ENCODE measurements at regions not wholly inside any gene's neighbourhood (a gene's known extent, or its start where the extent isn't known, plus 50 kb on each side); places are given as distances from the start of the nearest gene placed in this dataset.

DNA sequence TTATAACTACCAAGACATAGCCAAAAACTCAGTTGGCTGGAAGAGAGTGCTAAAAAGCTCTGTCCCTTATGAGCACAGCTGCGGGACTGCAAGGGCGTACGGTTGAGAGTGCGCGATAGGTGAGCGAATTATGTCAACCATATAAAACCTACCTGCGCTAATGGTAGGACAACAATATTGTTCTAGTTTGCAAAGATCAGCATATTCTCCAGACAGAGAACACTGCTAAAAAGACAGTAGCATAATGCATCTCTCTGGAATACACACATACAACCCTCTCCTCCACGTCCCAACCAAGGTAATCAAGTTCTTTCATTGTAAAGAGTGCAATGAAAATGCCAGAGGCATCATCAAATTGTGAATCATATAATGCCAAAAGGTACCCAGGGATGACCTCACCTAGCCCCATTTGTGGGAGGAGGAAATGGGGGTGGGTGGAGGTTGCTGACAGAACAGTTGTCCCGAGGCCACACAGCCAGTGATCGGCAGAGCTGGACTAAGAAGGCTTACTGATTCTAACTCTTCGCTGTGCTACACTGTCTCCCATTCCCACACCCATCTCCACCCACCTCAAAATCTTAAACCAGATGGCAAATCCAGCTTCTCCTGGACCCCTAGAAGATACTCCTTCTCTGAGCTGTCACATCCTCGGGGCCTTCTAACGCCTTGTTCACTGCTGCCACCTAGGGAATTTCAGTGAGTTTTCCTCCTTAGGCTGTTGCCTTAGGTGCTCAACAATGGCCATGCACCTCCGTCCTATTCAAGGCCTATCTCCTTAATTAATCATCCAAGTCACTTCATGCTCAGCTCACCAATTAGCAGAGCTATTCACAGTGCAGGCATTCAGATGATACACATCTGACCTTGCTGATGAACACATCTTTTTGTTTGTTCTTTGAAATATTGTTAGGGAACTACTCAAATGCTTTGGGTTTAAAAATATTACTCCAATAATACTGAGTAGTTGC, 60.7 kb downstream of the RPL22L1 start (continued):
- TF ChIP-seq, protein P1, sequence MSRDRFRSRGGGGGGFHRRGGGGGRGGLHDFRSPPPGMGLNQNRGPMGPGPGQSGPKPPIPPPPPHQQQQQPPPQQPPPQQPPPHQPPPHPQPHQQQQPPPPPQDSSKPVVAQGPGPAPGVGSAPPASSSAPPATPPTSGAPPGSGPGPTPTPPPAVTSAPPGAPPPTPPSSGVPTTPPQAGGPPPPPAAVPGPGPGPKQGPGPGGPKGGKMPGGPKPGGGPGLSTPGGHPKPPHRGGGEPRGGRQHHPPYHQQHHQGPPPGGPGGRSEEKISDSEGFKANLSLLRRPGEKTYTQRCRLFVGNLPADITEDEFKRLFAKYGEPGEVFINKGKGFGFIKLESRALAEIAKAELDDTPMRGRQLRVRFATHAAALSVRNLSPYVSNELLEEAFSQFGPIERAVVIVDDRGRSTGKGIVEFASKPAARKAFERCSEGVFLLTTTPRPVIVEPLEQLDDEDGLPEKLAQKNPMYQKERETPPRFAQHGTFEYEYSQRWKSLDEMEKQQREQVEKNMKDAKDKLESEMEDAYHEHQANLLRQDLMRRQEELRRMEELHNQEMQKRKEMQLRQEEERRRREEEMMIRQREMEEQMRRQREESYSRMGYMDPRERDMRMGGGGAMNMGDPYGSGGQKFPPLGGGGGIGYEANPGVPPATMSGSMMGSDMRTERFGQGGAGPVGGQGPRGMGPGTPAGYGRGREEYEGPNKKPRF (IDR thresholded peaks at IDR 0.05; ENCODE audit: low read depth, low read length) = no peak
- peak; percentile 49; the same call in 1 of the 2 replicates for TF ChIP-seq HDAC2 (IDR thresholded peaks at IDR 0.05)
- peak; percentile 18 to 50; a peak in 2 of 4 replicates for TF ChIP-seq KDM1A (IDR thresholded peaks at IDR 0.05)
- TF ChIP-seq MEF2D (tag; conservative IDR thresholded peaks at IDR 0.05; ENCODE audit: low read depth) = peak; percentile 45; the same call in 1 of the 2 replicates
- no peak for TF ChIP-seq TFAM (CRISPR knock-in tag; conservative IDR thresholded peaks at IDR 0.05)
- TF ChIP-seq JUND (IDR thresholded peaks at IDR 0.05; ENCODE audit: borderline replicate concordance, low read depth, low read length) = 0 out of 2 replicates have a peak, but pooled peaks have one; percentile 15
- TF ChIP-seq JUND (tag; IDR thresholded peaks at IDR 0.05; ENCODE audit: borderline replicate concordance, low read depth, low read length) = peak; percentile 73; the same call in 2 of the 3 replicates
- peak; percentile 72; the same call in 1 of the 2 replicates for TF ChIP-seq ZNF584 (CRISPR knock-in tag; IDR thresholded peaks at IDR 0.05; ENCODE audit: low read depth)
- TF ChIP-seq, protein P2, sequence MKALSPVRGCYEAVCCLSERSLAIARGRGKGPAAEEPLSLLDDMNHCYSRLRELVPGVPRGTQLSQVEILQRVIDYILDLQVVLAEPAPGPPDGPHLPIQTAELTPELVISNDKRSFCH (CRISPR knock-in tag; IDR thresholded peaks at IDR 0.05) = no peak
- TF ChIP-seq, protein P2 (tag; IDR thresholded peaks at IDR 0.05) = 0 out of 2 replicates have a peak, but pooled peaks have one; percentile 12
- TF ChIP-seq KAT7 (CRISPR knock-in tag; IDR thresholded peaks at IDR 0.05; ENCODE audit: borderline replicate concordance) = no peak
- TF ChIP-seq HIVEP1 (CRISPR knock-in tag; IDR thresholded peaks at IDR 0.05) = 0 out of 2 replicates have a peak, but pooled peaks have one; percentile 10
- TF ChIP-seq FOSL1 (tag; conservative IDR thresholded peaks at IDR 0.05) = peak; percentile 69; the same call in 1 of the 2 replicates
- TF ChIP-seq NEUROD1 (IDR thresholded peaks at IDR 0.05; ENCODE audit: borderline replicate concordance, low read depth, low read length, partially characterized antibody) = no peak
- TF ChIP-seq MYNN (IDR thresholded peaks at IDR 0.05) = no peak
- no peak for TF ChIP-seq MYNN (CRISPR knock-in tag; IDR thresholded peaks at IDR 0.05)
- TF ChIP-seq, protein P3, sequence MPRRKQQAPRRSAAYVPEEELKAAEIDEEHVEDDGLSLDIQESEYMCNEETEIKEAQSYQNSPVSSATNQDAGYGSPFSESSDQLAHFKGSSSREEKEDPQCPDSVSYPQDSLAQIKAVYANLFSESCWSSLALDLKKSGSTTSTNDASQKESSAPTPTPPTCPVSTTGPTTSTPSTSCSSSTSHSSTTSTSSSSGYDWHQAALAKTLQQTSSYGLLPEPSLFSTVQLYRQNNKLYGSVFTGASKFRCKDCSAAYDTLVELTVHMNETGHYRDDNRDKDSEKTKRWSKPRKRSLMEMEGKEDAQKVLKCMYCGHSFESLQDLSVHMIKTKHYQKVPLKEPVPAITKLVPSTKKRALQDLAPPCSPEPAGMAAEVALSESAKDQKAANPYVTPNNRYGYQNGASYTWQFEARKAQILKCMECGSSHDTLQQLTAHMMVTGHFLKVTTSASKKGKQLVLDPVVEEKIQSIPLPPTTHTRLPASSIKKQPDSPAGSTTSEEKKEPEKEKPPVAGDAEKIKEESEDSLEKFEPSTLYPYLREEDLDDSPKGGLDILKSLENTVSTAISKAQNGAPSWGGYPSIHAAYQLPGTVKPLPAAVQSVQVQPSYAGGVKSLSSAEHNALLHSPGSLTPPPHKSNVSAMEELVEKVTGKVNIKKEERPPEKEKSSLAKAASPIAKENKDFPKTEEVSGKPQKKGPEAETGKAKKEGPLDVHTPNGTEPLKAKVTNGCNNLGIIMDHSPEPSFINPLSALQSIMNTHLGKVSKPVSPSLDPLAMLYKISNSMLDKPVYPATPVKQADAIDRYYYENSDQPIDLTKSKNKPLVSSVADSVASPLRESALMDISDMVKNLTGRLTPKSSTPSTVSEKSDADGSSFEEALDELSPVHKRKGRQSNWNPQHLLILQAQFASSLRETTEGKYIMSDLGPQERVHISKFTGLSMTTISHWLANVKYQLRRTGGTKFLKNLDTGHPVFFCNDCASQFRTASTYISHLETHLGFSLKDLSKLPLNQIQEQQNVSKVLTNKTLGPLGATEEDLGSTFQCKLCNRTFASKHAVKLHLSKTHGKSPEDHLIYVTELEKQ (CRISPR knock-in tag; IDR thresholded peaks at IDR 0.05) = no peak
- no peak for TF ChIP-seq TAL1 (IDR thresholded peaks at IDR 0.05)
- TF ChIP-seq ZSCAN29 (IDR thresholded peaks at IDR 0.05) = no peak
- no peak for TF ChIP-seq PHF21A (IDR thresholded peaks at IDR 0.05; ENCODE audit: borderline replicate concordance, low read depth)
- TF ChIP-seq ATF7 (IDR thresholded peaks at IDR 0.05) = peak; percentile 67; the same call in 1 of the 2 replicates
- TF ChIP-seq RBFOX2 (IDR thresholded peaks at IDR 0.05; ENCODE audit: low read depth, low read length) = no peak
- no peak for TF ChIP-seq FOXK1 (CRISPR knock-in tag; IDR thresholded peaks at IDR 0.05; ENCODE audit: borderline replicate concordance)
- peak; percentile 87 for TF ChIP-seq C11orf30 (IDR thresholded peaks at IDR 0.05; ENCODE audit: low read depth)

All from K562 (cell line).